ENCODE measurements at regions not wholly inside any gene's neighbourhood (a gene's known extent, or its start where the extent isn't known, plus 50 kb on each side); places are given as distances from the start of the nearest gene placed in this dataset.

- no peak for TF ChIP-seq CTCF (IDR thresholded peaks at IDR 0.05)
- no peak for TF ChIP-seq ZFX (IDR thresholded peaks at IDR 0.05; ENCODE audit: borderline replicate concordance)
Observed at GRCh38 chr9:84432746-84433145, 92.2 kb upstream of the SLC28A3 start.
